Keratinocyte (primary cell): ENCODE measurements at regions not wholly inside any gene's neighbourhood (a gene's known extent, or its start where the extent isn't known, plus 50 kb on each side); places are given as distances from the start of the nearest gene placed in this dataset.

ENCODE experiments used
- DNase-seq: peaks from one replicate; pipeline ENCODE4 v3.0.0-alpha.2; 2011; ENCODE audit warnings: low read depth, missing footprints, low spot score
- FAIRE-seq: peaks from 2 replicates; lab custom pipeline; 2011; peaks lifted over from hg19 to GRCh38; lab: Jason Lieb, UNC
- H2AFZ ChIP-seq: 2 replicates; pipeline ENCODE4 v1.6.0; 2012; ENCODE audit warnings: low read length, control low read depth, inconsistent platforms; ENCODE audit not compliant: control insufficient read depth
- H3K27ac ChIP-seq: 2 replicates; pipeline ENCODE4 v1.5.1; 2011; ENCODE audit warnings: low read length; ENCODE audit not compliant: control insufficient read depth, insufficient read depth
- H3K27me3 ChIP-seq: 3 replicates; pipeline ENCODE4 v1.6.0; 2011; ENCODE audit warnings: low read length; ENCODE audit not compliant: control insufficient read depth, insufficient read depth; ENCODE audit errors: extremely low read depth
- H3K36me3 ChIP-seq, 2 experiments: 2 replicates in 1 of 2; 3 replicates in 1 of 2; pipeline ENCODE4 v1.5.1; 2011; ENCODE audit warnings: low read length in 2 of 2, mild to moderate bottlenecking in 1 of 2; ENCODE audit not compliant: control insufficient read depth in 2 of 2, insufficient read depth in 2 of 2; ENCODE audit errors: extremely low read depth in 1 of 2
- H3K4me1 ChIP-seq: 3 replicates; pipeline ENCODE4 v1.5.1; 2011; ENCODE audit warnings: low read length; ENCODE audit not compliant: control insufficient read depth, insufficient read depth; ENCODE audit errors: extremely low read depth
- H3K4me2 ChIP-seq: 3 replicates; pipeline ENCODE4 v1.6.0; 2011; ENCODE audit warnings: low read depth, low read length; ENCODE audit not compliant: control insufficient read depth, insufficient read depth; ENCODE audit errors: extremely low read depth
- H3K4me3 ChIP-seq, 3 experiments: fragments of 200-600 bp in 1 of 3; sonication (generic) in 1 of 3; 2 replicates in 2 of 3; 3 replicates in 1 of 3; pipeline ENCODE4 v1.5.1; 2011 to 2016; ENCODE audit warnings: low read length in 3 of 3, mild to moderate bottlenecking in 3 of 3, control low read depth in 2 of 3, inconsistent platforms in 1 of 3, low read depth in 1 of 3, mixed read lengths in 1 of 3, mixed run types in 1 of 3, moderate library complexity in 1 of 3; ENCODE audit not compliant: control insufficient read depth in 2 of 3, insufficient read depth in 2 of 3; ENCODE audit errors: extremely low read depth in 1 of 3
- H3K79me2 ChIP-seq: 2 replicates; pipeline ENCODE4 v1.6.0; 2012; ENCODE audit warnings: low read length; ENCODE audit not compliant: control insufficient read depth, insufficient read depth
- H3K9ac ChIP-seq: 3 replicates; pipeline ENCODE4 v1.6.0; 2011; ENCODE audit warnings: low read length; ENCODE audit not compliant: control insufficient read depth, insufficient read depth; ENCODE audit errors: extremely low read depth
- H3K9me1 ChIP-seq: 3 replicates; pipeline ENCODE4 v1.6.0; 2011; ENCODE audit warnings: low read length; ENCODE audit not compliant: control insufficient read depth, insufficient read depth; ENCODE audit errors: extremely low read depth
- H3K9me3 ChIP-seq: 2 replicates; pipeline ENCODE4 v1.5.1; 2012; ENCODE audit warnings: low read depth, low read length; ENCODE audit not compliant: control insufficient read depth
- H4K20me1 ChIP-seq: 3 replicates; pipeline ENCODE4 v1.6.0; 2011; ENCODE audit warnings: low read length; ENCODE audit not compliant: control insufficient read depth, insufficient read depth; ENCODE audit errors: extremely low read depth
- EZH2 ChIP-seq: IDR thresholded peaks from one replicate; pipeline ENCODE4 v1.6.1; 2012; ENCODE audit warnings: inconsistent platforms, mild to moderate bottlenecking, low read length, moderate library complexity
- dilution Hi-C: fragments of 300-500 bp; cut with MboI; formaldehyde crosslinking; loops from one replicate; pipeline ENCODE4 v1.7.0; 2020; ENCODE audit warnings: low sequenced_read_pairs; ENCODE audit not compliant: extremely low pct_ligation_motif_present
- TF ChIP-seq, protein P1 (sequence below), 3 experiments: IDR thresholded peaks in 1 of 3; conservative IDR thresholded peaks in 1 of 3; optimal IDR thresholded peaks in 1 of 3; 2 replicates in 2 of 3; 3 replicates in 1 of 3; pipeline versions ENCODE3 to v1.5.1; 2011; ENCODE audit warnings: low read length in 3 of 3, mild to moderate bottlenecking in 3 of 3, moderate library complexity in 2 of 3, control low read depth in 1 of 3, inconsistent platforms in 1 of 3; ENCODE audit not compliant: insufficient read depth in 2 of 3; ENCODE audit errors: extremely low read depth in 1 of 3

DNA sequence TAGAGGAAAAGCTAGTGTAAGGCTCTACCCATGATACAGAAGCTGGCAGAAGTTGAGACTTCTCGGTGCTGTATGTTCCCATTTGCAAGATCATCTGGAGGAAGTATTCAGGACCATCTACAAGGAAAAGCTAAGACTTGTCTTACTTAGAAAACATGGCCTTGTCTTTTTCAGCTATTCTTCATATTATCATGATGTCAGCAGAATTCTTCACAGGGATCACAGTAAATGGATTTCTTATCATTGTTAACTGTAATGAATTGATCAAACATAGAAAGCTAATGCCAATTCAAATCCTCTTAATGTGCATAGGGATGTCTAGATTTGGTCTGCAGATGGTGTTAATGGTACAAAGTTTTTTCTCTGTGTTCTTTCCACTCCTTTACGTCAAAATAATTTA is 79.6 kb upstream of the SCIN start:
- H3K27me3 ChIP-seq = no peaks in the 10 kb centered on the region
- H3K9ac ChIP-seq = no peak overlapping the region
- no peaks in the 10 kb centered on the region for H3K9me1 ChIP-seq
- no peak for TF ChIP-seq EZH2
- TF ChIP-seq, protein P1, sequence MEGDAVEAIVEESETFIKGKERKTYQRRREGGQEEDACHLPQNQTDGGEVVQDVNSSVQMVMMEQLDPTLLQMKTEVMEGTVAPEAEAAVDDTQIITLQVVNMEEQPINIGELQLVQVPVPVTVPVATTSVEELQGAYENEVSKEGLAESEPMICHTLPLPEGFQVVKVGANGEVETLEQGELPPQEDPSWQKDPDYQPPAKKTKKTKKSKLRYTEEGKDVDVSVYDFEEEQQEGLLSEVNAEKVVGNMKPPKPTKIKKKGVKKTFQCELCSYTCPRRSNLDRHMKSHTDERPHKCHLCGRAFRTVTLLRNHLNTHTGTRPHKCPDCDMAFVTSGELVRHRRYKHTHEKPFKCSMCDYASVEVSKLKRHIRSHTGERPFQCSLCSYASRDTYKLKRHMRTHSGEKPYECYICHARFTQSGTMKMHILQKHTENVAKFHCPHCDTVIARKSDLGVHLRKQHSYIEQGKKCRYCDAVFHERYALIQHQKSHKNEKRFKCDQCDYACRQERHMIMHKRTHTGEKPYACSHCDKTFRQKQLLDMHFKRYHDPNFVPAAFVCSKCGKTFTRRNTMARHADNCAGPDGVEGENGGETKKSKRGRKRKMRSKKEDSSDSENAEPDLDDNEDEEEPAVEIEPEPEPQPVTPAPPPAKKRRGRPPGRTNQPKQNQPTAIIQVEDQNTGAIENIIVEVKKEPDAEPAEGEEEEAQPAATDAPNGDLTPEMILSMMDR (optimal IDR thresholded peaks at IDR 0.05 in 1 of 3, IDR thresholded peaks at IDR 0.05 in 1 of 3, conservative IDR thresholded peaks at IDR 0.05 in 1 of 3; ENCODE audit: extremely low read depth in 1 of 3, insufficient read depth in 2 of 3, low read length in 3 of 3) = no peak
- DNase-seq (no peak), FAIRE-seq (no peak)
- H3K27ac ChIP-seq = no peak overlapping the region
- no peaks in the 10 kb centered on the region for H3K79me2 ChIP-seq
- H3K4me1 ChIP-seq = no peaks in the 10 kb centered on the region
- no peaks in the 10 kb centered on the region for H4K20me1 ChIP-seq
- dilution Hi-C loops = no loop called here
- no peak overlapping the region for H3K4me3 ChIP-seq
- H3K36me3 ChIP-seq = no peaks in the 10 kb centered on the region
- no peak overlapping the region for H2AFZ ChIP-seq
- no peaks in the 10 kb centered on the region for H3K9me3 ChIP-seq
- no peak overlapping the region for H3K4me2 ChIP-seq

DNA sequence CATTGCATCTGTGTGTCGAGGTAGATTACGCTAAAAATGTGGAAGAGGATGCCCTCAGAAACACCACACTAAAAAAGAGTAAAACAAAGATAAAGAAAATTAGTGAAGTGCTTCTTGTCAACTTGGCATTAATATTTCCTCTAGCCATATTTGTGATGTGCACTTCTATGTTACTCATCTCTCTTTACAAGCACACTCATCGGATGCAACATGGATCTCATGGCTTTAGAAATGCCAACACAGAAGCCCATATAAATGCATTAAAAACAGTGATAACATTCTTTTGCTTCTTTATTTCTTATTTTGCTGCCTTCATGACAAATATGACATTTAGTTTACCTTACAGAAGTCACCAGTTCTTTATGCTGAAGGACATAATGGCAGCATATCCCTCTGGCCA is 79.0 kb upstream of the SCIN start:
- Histone ChIP-seq H3K9me1 (no peaks in the 10 kb centered on the region), H3K27me3 (no peaks in the 10 kb centered on the region), H3K79me2 (no peaks in the 10 kb centered on the region), H3K36me3 (no peaks in the 10 kb centered on the region), H3K27ac (no peak overlapping the region), H3K4me2 (no peak overlapping the region), H2AFZ (no peak overlapping the region), H3K4me3 (no peak overlapping the region), H3K9me3 (no peaks in the 10 kb centered on the region), H4K20me1 (no peaks in the 10 kb centered on the region), H3K4me1 (no peaks in the 10 kb centered on the region), H3K9ac (no peak overlapping the region)
- FAIRE-seq (no peak), DNase-seq (no peak)
- TF ChIP-seq, protein P1 (optimal IDR thresholded peaks at IDR 0.05 in 1 of 3, IDR thresholded peaks at IDR 0.05 in 1 of 3, conservative IDR thresholded peaks at IDR 0.05 in 1 of 3; ENCODE audit: extremely low read depth in 1 of 3, insufficient read depth in 2 of 3, low read length in 3 of 3) = no peak
- TF ChIP-seq EZH2 = no peak
- dilution Hi-C loops = no loop called here
